IMR-90 (cell line): ENCODE measurements at regions not wholly inside any gene's neighbourhood (a gene's known extent, or its start where the extent isn't known, plus 50 kb on each side); places are given as distances from the start of the nearest gene placed in this dataset.

Source experiments
- ATAC-seq: fragments of 200-7000 bp; cut with Tn5 transposase; 2 replicates; pipeline ENCODE4 v1.9.1; 2020; ENCODE audit warnings: low read depth, mild to moderate bottlenecking, moderate library complexity
- BruUV-seq: library from RNA; stranded (reverse); fragments of 400-500 nt; replicated peaks from 2 replicates; lab custom pipeline; 2021; lab: Mats Ljungman, UMichigan
- CTCF ChIA-PET: fragments of 300-600 bp; formaldehyde crosslinking; extraction: SDS; loops from one replicate; lab custom pipeline; 2021; ENCODE audit warnings: antibody characterized with exemption; lab: Yijun Ruan, JAX
- POLR2A ChIA-PET: fragments of 300-600 bp; sonication (Branson Sonifier 250); formaldehyde crosslinking; loops from one replicate; lab custom pipeline; 2022; ENCODE audit warnings: antibody characterized with exemption; ENCODE audit not compliant: unreplicated experiment; lab: Charles Lee
- DNase-seq: peaks from one replicate; pipeline ENCODE4 v3.0.0; 2013
- H2AFZ ChIP-seq: replicated peaks from 2 replicates; pipeline ENCODE3; 2013; ENCODE audit warnings: low read length, mild to moderate bottlenecking; ENCODE audit not compliant: poor library complexity
- H2AK5ac ChIP-seq: 2 replicates; pipeline ENCODE4 v1.6.1; 2013; ENCODE audit warnings: low read depth, low read length, inconsistent platforms
- H2AK9ac ChIP-seq: replicated peaks from 2 replicates; pipeline ENCODE3; 2013; ENCODE audit warnings: mild to moderate bottlenecking, low read depth, low read length, moderate library complexity; ENCODE audit not compliant: poor library complexity
- H2BK120ac ChIP-seq: 2 replicates; pipeline ENCODE4 v1.6.1; 2013; ENCODE audit warnings: low read depth, low read length, inconsistent platforms
- H2BK15ac ChIP-seq: 3 replicates; pipeline ENCODE4 v1.6.1; 2013; ENCODE audit warnings: low read depth, low read length, inconsistent platforms
- H2BK20ac ChIP-seq: 2 replicates; pipeline ENCODE4 v1.6.1; 2013; ENCODE audit warnings: low read depth, mild to moderate bottlenecking, inconsistent platforms, low read length, moderate library complexity
- H2BK5ac ChIP-seq: 2 replicates; pipeline ENCODE4 v1.6.1; 2013; ENCODE audit warnings: mild to moderate bottlenecking, low read depth, low read length, inconsistent platforms; ENCODE audit not compliant: poor library complexity, severe bottlenecking
- H3K14ac ChIP-seq: replicated peaks from 2 replicates; pipeline ENCODE4 v1.6.1; 2013; ENCODE audit warnings: low read depth, low read length, inconsistent platforms
- H3K18ac ChIP-seq: 2 replicates; pipeline ENCODE4 v1.6.1; 2013; ENCODE audit warnings: low read depth, low read length, control low read depth
- H3K23ac ChIP-seq: 2 replicates; pipeline ENCODE4 v1.6.1; 2013; ENCODE audit warnings: low read depth, low read length, inconsistent platforms
- H3K27ac ChIP-seq: 2 replicates; pipeline ENCODE4 v1.5.1; 2013; ENCODE audit warnings: mild to moderate bottlenecking, control low read depth, low read length; ENCODE audit not compliant: insufficient read depth
- H3K27me3 ChIP-seq: 2 replicates; pipeline ENCODE4 v1.6.1; 2013; ENCODE audit warnings: low read length; ENCODE audit not compliant: control insufficient read depth, insufficient read depth
- H3K36me3 ChIP-seq: 2 replicates; pipeline ENCODE4 v1.6.1; 2013; ENCODE audit warnings: low read length, mixed read lengths; ENCODE audit not compliant: control insufficient read depth, insufficient read depth
- H3K4ac ChIP-seq: 2 replicates; pipeline ENCODE4 v1.6.1; 2013; ENCODE audit warnings: low read depth, low read length, inconsistent platforms
- H3K4me1 ChIP-seq: 2 replicates; pipeline ENCODE4 v1.6.1; 2013; ENCODE audit warnings: low read length, mixed read lengths; ENCODE audit not compliant: control insufficient read depth, insufficient read depth
- H3K4me2 ChIP-seq: 2 replicates; pipeline ENCODE4 v1.6.1; 2013; ENCODE audit warnings: low read depth, mild to moderate bottlenecking, control low read depth, low read length, moderate library complexity
- H3K4me3 ChIP-seq: 2 replicates; pipeline ENCODE4 v1.5.1; 2013; ENCODE audit warnings: low read depth, mild to moderate bottlenecking, control low read depth, low read length, moderate library complexity; ENCODE audit not compliant: insufficient read depth
- H3K56ac ChIP-seq: 2 replicates; pipeline ENCODE4 v1.6.1; 2013; ENCODE audit warnings: low read length, inconsistent platforms; ENCODE audit not compliant: insufficient read depth; ENCODE audit errors: extremely low read depth
- H3K79me1 ChIP-seq, 2 experiments: 2 replicates each; pipeline ENCODE4 v1.6.1; 2013; ENCODE audit warnings: low read length in 2 of 2, inconsistent platforms in 1 of 2, low read depth in 1 of 2
- H3K9ac ChIP-seq: 2 replicates; pipeline ENCODE4 v1.6.1; 2013; ENCODE audit warnings: low read depth, low read length, control low read depth
- H3K9me1 ChIP-seq: 2 replicates; pipeline ENCODE4 v1.6.1; 2013; ENCODE audit warnings: low read length, inconsistent platforms; ENCODE audit not compliant: insufficient read depth
- H3K9me3 ChIP-seq: 2 replicates; pipeline ENCODE4 v1.6.1; 2013; ENCODE audit warnings: low read length; ENCODE audit not compliant: control insufficient read depth, insufficient read depth
- H4K20me1 ChIP-seq: 2 replicates; pipeline ENCODE4 v1.6.1; 2013; ENCODE audit warnings: low read length, inconsistent platforms; ENCODE audit not compliant: insufficient read depth
- H4K5ac ChIP-seq: 2 replicates; pipeline ENCODE4 v1.6.1; 2013; ENCODE audit warnings: mild to moderate bottlenecking, low read depth, low read length, control low read depth
- H4K8ac ChIP-seq, 2 experiments: 2 replicates each; pipeline ENCODE4 v1.6.1; 2013; ENCODE audit warnings: low read depth in 2 of 2, low read length in 2 of 2, control low read depth in 1 of 2, inconsistent platforms in 1 of 2
- H4K91ac ChIP-seq: 2 replicates; pipeline ENCODE4 v1.6.1; 2013; ENCODE audit warnings: low read depth, low read length, inconsistent platforms; ENCODE audit not compliant: insufficient read depth
- CEBPB ChIP-seq: IDR thresholded peaks from 2 replicates; pipeline ENCODE4 v1.6.1; 2012; ENCODE audit warnings: low read depth, low read length, improper control_type of control experiment
- FOS ChIP-seq: fragments of 150-350 bp; IDR thresholded peaks from 2 replicates; pipeline ENCODE4 v1.6.1; 2016; ENCODE audit warnings: low read depth, low read length
- WGBS, 2 experiments: methylation state at CpG; one replicate each; pipeline versions ENCODE4 v1.1.5 to v1.1.7; 2013; ENCODE audit warnings: missing lambda C conversion rate in 2 of 2; ENCODE audit not compliant: insufficient read length in 1 of 2; ENCODE audit errors: extremely low coverage in 2 of 2; 5-methylcytosine and 5-hydroxymethylcytosine counted together
- dilution Hi-C: fragments of 300-500 bp; cut with HindIII; formaldehyde crosslinking; loops from one replicate; pipeline ENCODE4 v1.14.3; 2018; ENCODE audit warnings: low sequenced_read_pairs; ENCODE audit not compliant: unreplicated experiment
- in situ Hi-C: fragments of 300-500 bp; cut with MboI; formaldehyde crosslinking; loops from 3 replicates; pipeline ENCODE4 v1.14.3; 2019; ENCODE audit warnings: low sequenced_read_pairs, inconsistent platforms, mixed read lengths
- intact Hi-C: fragments of 100-400 bp; cut with micrococcal nuclease; formaldehyde crosslinking; loops from 2 replicates; pipeline ENCODE4 v1.10.0; 2022

- H3K4me2 ChIP-seq = no peak overlapping the region
- no peak overlapping the region for H2AK5ac ChIP-seq
- DNase-seq (no peak), ATAC-seq (no peak)
- H3K4ac ChIP-seq = no peak overlapping the region
- POLR2A ChIA-PET = no interaction called here
- H3K18ac ChIP-seq = no peak overlapping the region
- dilution Hi-C loops = no loop called here
- no peak overlapping the region for H3K23ac ChIP-seq
- BruUV-seq = no TSS peak
- no peak overlapping the region for H2AK9ac ChIP-seq
- H3K4me3 ChIP-seq = no peak overlapping the region
- no peak overlapping the region for H4K8ac ChIP-seq
- no peak overlapping the region for H4K91ac ChIP-seq
- H2BK5ac ChIP-seq = no peak overlapping the region
- no peak overlapping the region for H2AFZ ChIP-seq
- H3K56ac ChIP-seq = no peak overlapping the region
- no peak overlapping the region for H2BK15ac ChIP-seq
- CTCF ChIA-PET = no interaction called here
- H3K27me3 ChIP-seq = no peaks in the 10 kb centered on the region
- in situ Hi-C loops = no loop called here
- no peak for TF ChIP-seq CEBPB
- no peak for TF ChIP-seq FOS
- H3K9ac ChIP-seq = no peak overlapping the region
- peaks cover 36% of the 10 kb centered on the region for H3K9me3 ChIP-seq
- no peaks in the 10 kb centered on the region for H3K79me1 ChIP-seq
- H4K5ac ChIP-seq = no peak overlapping the region
- no peaks in the 10 kb centered on the region for H3K36me3 ChIP-seq
- no peaks in the 10 kb centered on the region for H3K4me1 ChIP-seq
- H3K9me1 ChIP-seq = no peaks in the 10 kb centered on the region
- no peak overlapping the region for H2BK20ac ChIP-seq
- no peak overlapping the region for H2BK120ac ChIP-seq
- no peaks in the 10 kb centered on the region for H4K20me1 ChIP-seq
- intact Hi-C loops = no loop called here
- 71% methylated on average over 1 of the region's 6 CpGs; no CpG with 5 or more reads in 1 of the 2 experiments for WGBS, 2 experiments
- no peak overlapping the region for H3K14ac ChIP-seq
- H3K27ac ChIP-seq = no peak overlapping the region
Observed at GRCh38 chr15:98217356-98217755, 256.9 kb downstream of the ARRDC4 start.
